ENCODE measurements at regions not wholly inside any gene's neighbourhood (a gene's known extent, or its start where the extent isn't known, plus 50 kb on each side); places are given as distances from the start of the nearest gene placed in this dataset.

- TF ChIP-seq, protein P1, sequence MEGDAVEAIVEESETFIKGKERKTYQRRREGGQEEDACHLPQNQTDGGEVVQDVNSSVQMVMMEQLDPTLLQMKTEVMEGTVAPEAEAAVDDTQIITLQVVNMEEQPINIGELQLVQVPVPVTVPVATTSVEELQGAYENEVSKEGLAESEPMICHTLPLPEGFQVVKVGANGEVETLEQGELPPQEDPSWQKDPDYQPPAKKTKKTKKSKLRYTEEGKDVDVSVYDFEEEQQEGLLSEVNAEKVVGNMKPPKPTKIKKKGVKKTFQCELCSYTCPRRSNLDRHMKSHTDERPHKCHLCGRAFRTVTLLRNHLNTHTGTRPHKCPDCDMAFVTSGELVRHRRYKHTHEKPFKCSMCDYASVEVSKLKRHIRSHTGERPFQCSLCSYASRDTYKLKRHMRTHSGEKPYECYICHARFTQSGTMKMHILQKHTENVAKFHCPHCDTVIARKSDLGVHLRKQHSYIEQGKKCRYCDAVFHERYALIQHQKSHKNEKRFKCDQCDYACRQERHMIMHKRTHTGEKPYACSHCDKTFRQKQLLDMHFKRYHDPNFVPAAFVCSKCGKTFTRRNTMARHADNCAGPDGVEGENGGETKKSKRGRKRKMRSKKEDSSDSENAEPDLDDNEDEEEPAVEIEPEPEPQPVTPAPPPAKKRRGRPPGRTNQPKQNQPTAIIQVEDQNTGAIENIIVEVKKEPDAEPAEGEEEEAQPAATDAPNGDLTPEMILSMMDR (IDR thresholded peaks at IDR 0.05): no peak
- no peak for TF ChIP-seq POLR2AphosphoS5 (IDR thresholded peaks at IDR 0.05; ENCODE audit: insufficient read depth in 1 of 2, low read depth in 1 of 2)
- TF ChIP-seq POLR2A (IDR thresholded peaks at IDR 0.05): no peak
Measured at GRCh38 chr2:22530131-22530530, 854.8 kb upstream of the KLHL29 start.

Data from vagina (tissue), 2 donors.